ENCODE measurements at regions not wholly inside any gene's neighbourhood (a gene's known extent, or its start where the extent isn't known, plus 50 kb on each side); places are given as distances from the start of the nearest gene placed in this dataset.

GRCh38 chr13:85312071-85312470 is 487.1 kb downstream of the SLITRK6 start:
- no peak overlapping the region for H3K27ac ChIP-seq

GRCh38 chr13:85303630-85304029 is 495.6 kb downstream of the SLITRK6 start:
- H3K27ac ChIP-seq = no peak overlapping the region
- TF ChIP-seq CTCF (conservative IDR thresholded peaks at IDR 0.05) = no peak

More at GRCh38 chr13:85312071-85312470, 487.1 kb downstream of the SLITRK6 start:
- TF ChIP-seq CTCF (conservative IDR thresholded peaks at IDR 0.05) = no peak

GRCh38 chr13:85298387-85298924 is 500.8 kb downstream of the SLITRK6 start:
- TF ChIP-seq CTCF (conservative IDR thresholded peaks at IDR 0.05) = no peak

GRCh38 chr13:85288698-85289097 is 510.5 kb downstream of the SLITRK6 start:
- no peak for TF ChIP-seq CTCF (conservative IDR thresholded peaks at IDR 0.05)
- no peak overlapping the region for H3K27ac ChIP-seq

More at GRCh38 chr13:85298387-85298924, 500.8 kb downstream of the SLITRK6 start:
- H3K27ac ChIP-seq = no peak overlapping the region

GRCh38 chr13:85287528-85287927 is 511.7 kb downstream of the SLITRK6 start:
- H3K27ac ChIP-seq = no peak overlapping the region
- no peak for TF ChIP-seq CTCF (conservative IDR thresholded peaks at IDR 0.05)

GRCh38 chr13:85286081-85286480 is 513.1 kb downstream of the SLITRK6 start:
- H3K27ac ChIP-seq = no peak overlapping the region
- TF ChIP-seq CTCF (conservative IDR thresholded peaks at IDR 0.05) = no peak

- TF ChIP-seq CTCF (conservative IDR thresholded peaks at IDR 0.05) = no peak
- H3K27ac ChIP-seq = no peak overlapping the region
Measured at GRCh38 chr13:85284349-85284748, 514.9 kb downstream of the SLITRK6 start.

Measured in VCaP (cell line).